ENCODE measurements at regions not wholly inside any gene's neighbourhood (a gene's known extent, or its start where the extent isn't known, plus 50 kb on each side); places are given as distances from the start of the nearest gene placed in this dataset.
A peak's percentile ranks its signal among the peaks of the same experiment; 100 is the strongest.

DNA sequence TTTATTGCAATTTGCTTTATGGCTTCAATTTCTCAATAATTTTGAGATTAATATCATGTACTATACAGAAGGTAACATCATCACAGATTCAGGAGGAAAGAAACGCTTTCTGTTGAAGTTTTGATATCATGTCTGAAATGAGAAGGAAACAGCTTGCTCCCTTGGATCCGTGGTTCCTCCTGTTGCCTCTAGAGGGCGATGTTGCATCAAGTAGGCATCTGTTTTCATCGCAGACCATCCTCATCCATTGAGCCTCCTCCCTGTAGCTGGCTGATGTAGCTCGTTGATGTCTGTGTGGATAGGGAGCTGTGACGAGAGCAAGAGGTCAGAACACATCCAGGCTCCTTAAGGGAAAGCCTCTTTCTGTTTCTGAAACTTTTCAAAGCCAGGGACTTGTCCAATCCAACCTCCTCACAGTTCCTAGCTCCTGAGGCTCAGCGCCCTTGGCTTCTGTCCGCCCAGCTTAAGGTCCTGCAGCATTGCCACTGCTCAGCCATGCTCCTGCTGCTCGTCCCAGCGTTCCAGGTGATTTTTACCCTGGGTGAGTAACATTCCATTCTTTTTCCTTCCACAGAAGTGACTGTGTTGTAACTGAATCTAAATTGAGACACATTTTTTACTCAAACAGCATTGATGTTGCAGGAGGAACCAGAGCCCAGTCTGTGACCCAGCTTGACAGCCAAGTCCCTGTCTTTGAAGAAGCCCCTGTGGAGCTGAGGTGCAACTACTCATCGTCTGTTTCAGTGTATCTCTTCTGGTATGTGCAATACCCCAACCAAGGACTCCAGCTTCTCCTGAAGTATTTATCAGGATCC lies 304.8 kb upstream of the OR4E1 start:
- peak; percentile 84 for FAIRE-seq
- POLR2A ChIA-PET: no interaction called here
- peak; percentile 76 for ATAC-seq

More for the DNA sequence above, 304.8 kb upstream of the OR4E1 start:
- intact Hi-C loops (cut with micrococcal nuclease; ENCODE audit: unreplicated experiment): no loop called here
- Histone ChIP-seq H3K27ac (ENCODE audit: control insufficient read depth, insufficient read depth) (no peak overlapping the region), H3K27me3 (replicated peaks in 1 of 2; ENCODE audit: control insufficient read depth in 2 of 2, insufficient read depth in 2 of 2, low read length in 1 of 2) (no peaks in the 10 kb centered on the region), H3K36me3 (ENCODE audit: control insufficient read depth in 2 of 2, insufficient read depth in 2 of 2, low read length in 1 of 2) (no peaks in the 10 kb centered on the region), H3K4me1 (ENCODE audit: control insufficient read depth, insufficient read depth, low read length) (no peaks in the 10 kb centered on the region), H3K79me2 (ENCODE audit: control insufficient read depth, insufficient read depth, low read length) (no peaks in the 10 kb centered on the region), H2AFZ (ENCODE audit: control insufficient read depth, low read depth, low read length) (no peak overlapping the region), H3K4me3 (no peak overlapping the region), H3K4me2 (ENCODE audit: control insufficient read depth, insufficient read depth) (no peak overlapping the region), H3K9me3 (replicated peaks; ENCODE audit: control insufficient read depth, insufficient read depth, low read length) (no peaks in the 10 kb centered on the region), H4K20me1 (ENCODE audit: control insufficient read depth, insufficient read depth) (no peaks in the 10 kb centered on the region), H3K9ac (ENCODE audit: control insufficient read depth, insufficient read depth, low read length) (no peak overlapping the region)
- in situ Hi-C loops (cut with MboI): no loop called here
- CTCF ChIA-PET: interaction anchor here (0.6 to 5.5 kb wide), 36 partner anchors 10 to 224 kb away, joined by 3 to 55 read pairs (median 4); no protein-coding TSS in a partner anchor
- SMC1A ChIA-PET (ENCODE audit: uncharacterized antibody, unreplicated experiment): interaction anchor here (0.6 to 1.5 kb wide), 6 partner anchors 12 to 769 kb away, joined by 3 to 7 read pairs (median 4); no protein-coding TSS in a partner anchor
- no TSS peak for BruUV-seq (replicated peaks)
- no peak for DNase-seq (ENCODE audit: low read depth, low spot score)
- WGBS (ENCODE audit: insufficient coverage, insufficient replicate concordance, low lambda C conversion rate, missing lambda C conversion rate): 15% methylated on average over 11 of the region's 11 CpGs
- TF ChIP-seq, protein P1, sequence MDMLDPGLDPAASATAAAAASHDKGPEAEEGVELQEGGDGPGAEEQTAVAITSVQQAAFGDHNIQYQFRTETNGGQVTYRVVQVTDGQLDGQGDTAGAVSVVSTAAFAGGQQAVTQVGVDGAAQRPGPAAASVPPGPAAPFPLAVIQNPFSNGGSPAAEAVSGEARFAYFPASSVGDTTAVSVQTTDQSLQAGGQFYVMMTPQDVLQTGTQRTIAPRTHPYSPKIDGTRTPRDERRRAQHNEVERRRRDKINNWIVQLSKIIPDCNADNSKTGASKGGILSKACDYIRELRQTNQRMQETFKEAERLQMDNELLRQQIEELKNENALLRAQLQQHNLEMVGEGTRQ (IDR thresholded peaks at IDR 0.05; ENCODE audit: borderline replicate concordance, low read depth, low read length): no peak
- TF ChIP-seq HDAC6 (IDR thresholded peaks at IDR 0.05; ENCODE audit: unreplicated experiment) (no peak), SIX5 (IDR thresholded peaks at IDR 0.05; ENCODE audit: low read depth, low read length, severe bottlenecking) (no peak), MAX (IDR thresholded peaks at IDR 0.05; ENCODE audit: low read depth, low read length) (no peak), RAD21 (IDR thresholded peaks at IDR 0.05; ENCODE audit: insufficient read depth, low read depth, low read length) (peak; percentile 55), TARDBP (IDR thresholded peaks at IDR 0.05; ENCODE audit: borderline replicate concordance) (no peak), CTCF (IDR thresholded peaks at IDR 0.05 in 2 of 3, conservative IDR thresholded peaks at IDR 0.05 in 1 of 3; ENCODE audit: control insufficient read depth in 2 of 3, extremely low read depth in 1 of 3, insufficient read depth in 1 of 3, low read depth in 3 of 3, low read length in 3 of 3) (peak; percentile 76 to 89 (median 87)), IKZF1 (conservative IDR thresholded peaks at IDR 0.05) (no peak), DPF2 (IDR thresholded peaks at IDR 0.05) (no peak)
- RAD21 ChIA-PET (ENCODE audit: unreplicated experiment): interaction anchor here (0.9 to 1.4 kb wide), 4 partner anchors 14 to 185 kb away, joined by 3 to 5 read pairs (median 3); no protein-coding TSS in a partner anchor
